ENCODE measurements at regions not wholly inside any gene's neighbourhood (a gene's known extent, or its start where the extent isn't known, plus 50 kb on each side); places are given as distances from the start of the nearest gene placed in this dataset.

DNA sequence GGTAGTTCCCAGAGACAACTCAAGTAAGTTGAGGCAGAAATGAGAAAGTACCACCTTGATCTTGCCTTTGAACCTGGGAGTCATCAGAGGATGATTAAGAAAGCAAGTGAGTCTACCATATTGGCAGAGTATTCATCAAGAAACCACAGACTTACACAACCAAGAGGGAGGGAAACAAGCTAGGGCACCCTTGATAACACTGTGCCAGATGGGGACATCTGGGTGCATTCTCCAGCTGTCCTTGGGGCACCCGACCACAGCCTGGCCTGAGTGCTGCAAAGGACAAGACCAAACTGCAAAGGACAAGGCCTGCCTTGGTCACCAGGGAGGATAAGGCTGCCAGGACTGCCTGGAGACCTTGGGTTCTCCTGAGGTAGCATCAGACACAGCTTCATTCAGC, 553.6 kb downstream of the EPHB1 start:
- H3K79me2 ChIP-seq: no peaks in the 10 kb centered on the region
- TF ChIP-seq, protein P1, sequence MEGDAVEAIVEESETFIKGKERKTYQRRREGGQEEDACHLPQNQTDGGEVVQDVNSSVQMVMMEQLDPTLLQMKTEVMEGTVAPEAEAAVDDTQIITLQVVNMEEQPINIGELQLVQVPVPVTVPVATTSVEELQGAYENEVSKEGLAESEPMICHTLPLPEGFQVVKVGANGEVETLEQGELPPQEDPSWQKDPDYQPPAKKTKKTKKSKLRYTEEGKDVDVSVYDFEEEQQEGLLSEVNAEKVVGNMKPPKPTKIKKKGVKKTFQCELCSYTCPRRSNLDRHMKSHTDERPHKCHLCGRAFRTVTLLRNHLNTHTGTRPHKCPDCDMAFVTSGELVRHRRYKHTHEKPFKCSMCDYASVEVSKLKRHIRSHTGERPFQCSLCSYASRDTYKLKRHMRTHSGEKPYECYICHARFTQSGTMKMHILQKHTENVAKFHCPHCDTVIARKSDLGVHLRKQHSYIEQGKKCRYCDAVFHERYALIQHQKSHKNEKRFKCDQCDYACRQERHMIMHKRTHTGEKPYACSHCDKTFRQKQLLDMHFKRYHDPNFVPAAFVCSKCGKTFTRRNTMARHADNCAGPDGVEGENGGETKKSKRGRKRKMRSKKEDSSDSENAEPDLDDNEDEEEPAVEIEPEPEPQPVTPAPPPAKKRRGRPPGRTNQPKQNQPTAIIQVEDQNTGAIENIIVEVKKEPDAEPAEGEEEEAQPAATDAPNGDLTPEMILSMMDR (IDR thresholded peaks at IDR 0.05): no peak
- H3K27me3 ChIP-seq (ENCODE audit: control insufficient read depth, insufficient read depth, low read length): no peaks in the 10 kb centered on the region
- H3K27ac ChIP-seq: no peak overlapping the region
- no peak overlapping the region for H2AFZ ChIP-seq
- H3K4me2 ChIP-seq (ENCODE audit: low read length): no peak overlapping the region
- no peak overlapping the region for H3K9ac ChIP-seq
- no peaks in the 10 kb centered on the region for H3K9me3 ChIP-seq (ENCODE audit: control insufficient read depth, low read length)
- H3K4me1 ChIP-seq: no peaks in the 10 kb centered on the region
- no peak overlapping the region for H3K4me3 ChIP-seq (ENCODE audit: low read depth, low read length)
- H3K36me3 ChIP-seq (ENCODE audit: control insufficient read depth, insufficient read depth, low read length): no peaks in the 10 kb centered on the region

GRCh38 chr3:135349254-135349948, 554.3 kb downstream of the EPHB1 start:
- Histone ChIP-seq H3K27ac (no peak overlapping the region), H3K79me2 (no peaks in the 10 kb centered on the region), H3K9ac (no peak overlapping the region), H3K9me3 (ENCODE audit: control insufficient read depth, low read length) (no peaks in the 10 kb centered on the region), H3K36me3 (ENCODE audit: control insufficient read depth, insufficient read depth, low read length) (no peaks in the 10 kb centered on the region), H3K4me1 (no peaks in the 10 kb centered on the region), H3K4me2 (ENCODE audit: low read length) (no peak overlapping the region), H2AFZ (no peak overlapping the region), H3K4me3 (ENCODE audit: low read depth, low read length) (no peak overlapping the region), H3K27me3 (ENCODE audit: control insufficient read depth, insufficient read depth, low read length) (no peaks in the 10 kb centered on the region)
- TF ChIP-seq, protein P1 (IDR thresholded peaks at IDR 0.05): no peak

- H3K27ac ChIP-seq: no peak overlapping the region
- H3K4me1 ChIP-seq: no peaks in the 10 kb centered on the region
- H3K4me3 ChIP-seq (ENCODE audit: low read depth, low read length): no peak overlapping the region
- H3K9ac ChIP-seq: no peak overlapping the region
- H2AFZ ChIP-seq: no peak overlapping the region
- no peak overlapping the region for H3K4me2 ChIP-seq (ENCODE audit: low read length)
- H3K79me2 ChIP-seq: no peaks in the 10 kb centered on the region
- TF ChIP-seq, protein P1 (IDR thresholded peaks at IDR 0.05): no peak
- H3K36me3 ChIP-seq (ENCODE audit: control insufficient read depth, insufficient read depth, low read length): peaks cover 3% of the 10 kb centered on the region
- H3K9me3 ChIP-seq (ENCODE audit: control insufficient read depth, low read length): no peaks in the 10 kb centered on the region
- H3K27me3 ChIP-seq (ENCODE audit: control insufficient read depth, insufficient read depth, low read length): no peaks in the 10 kb centered on the region
Observed at GRCh38 chr3:135352213-135352612, 557.2 kb downstream of the EPHB1 start.

DNA sequence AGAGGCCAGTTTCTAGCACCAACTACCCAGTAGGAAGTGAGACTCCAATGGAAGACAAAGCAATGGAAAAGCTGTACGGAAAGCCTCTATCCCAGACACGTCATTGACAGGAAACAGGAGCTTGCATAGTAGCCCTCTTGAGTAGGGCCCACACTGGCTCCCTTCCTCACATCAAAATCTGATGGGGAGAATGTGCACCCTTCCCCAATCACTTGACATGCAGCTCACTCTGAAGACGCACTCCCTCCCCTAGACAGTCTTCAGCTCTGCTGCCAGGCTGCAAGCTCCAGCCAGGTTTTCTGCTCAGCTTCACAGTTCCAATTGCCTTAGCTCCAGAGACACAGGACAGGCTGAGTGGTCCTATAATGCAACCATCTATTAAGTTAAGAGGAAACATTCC, 567.8 kb downstream of the EPHB1 start:
- H3K9ac ChIP-seq: no peak overlapping the region
- H3K36me3 ChIP-seq (ENCODE audit: control insufficient read depth, insufficient read depth, low read length): no peaks in the 10 kb centered on the region
- H3K4me3 ChIP-seq (ENCODE audit: low read depth, low read length): no peak overlapping the region
- H2AFZ ChIP-seq: no peak overlapping the region
- no peak overlapping the region for H3K4me2 ChIP-seq (ENCODE audit: low read length)
- TF ChIP-seq, protein P1 (IDR thresholded peaks at IDR 0.05): no peak
- H3K9me3 ChIP-seq (ENCODE audit: control insufficient read depth, low read length): no peaks in the 10 kb centered on the region
- no peaks in the 10 kb centered on the region for H3K79me2 ChIP-seq
- no peaks in the 10 kb centered on the region for H3K4me1 ChIP-seq
- no peak overlapping the region for H3K27ac ChIP-seq
- no peaks in the 10 kb centered on the region for H3K27me3 ChIP-seq (ENCODE audit: control insufficient read depth, insufficient read depth, low read length)

GRCh38 chr3:135364676-135365075, 569.6 kb downstream of the EPHB1 start:
- H3K4me2 ChIP-seq (ENCODE audit: low read length): no peak overlapping the region
- no peak overlapping the region for H3K9ac ChIP-seq
- H3K27ac ChIP-seq: no peak overlapping the region
- TF ChIP-seq, protein P1 (IDR thresholded peaks at IDR 0.05): no peak
- no peaks in the 10 kb centered on the region for H3K79me2 ChIP-seq
- no peaks in the 10 kb centered on the region for H3K27me3 ChIP-seq (ENCODE audit: control insufficient read depth, insufficient read depth, low read length)
- H3K9me3 ChIP-seq (ENCODE audit: control insufficient read depth, low read length): no peaks in the 10 kb centered on the region
- H3K4me3 ChIP-seq (ENCODE audit: low read depth, low read length): no peak overlapping the region
- H3K36me3 ChIP-seq (ENCODE audit: control insufficient read depth, insufficient read depth, low read length): no peaks in the 10 kb centered on the region
- no peak overlapping the region for H2AFZ ChIP-seq
- no peaks in the 10 kb centered on the region for H3K4me1 ChIP-seq

All from parathyroid adenoma (tissue), 2 donors.